Endothelial cell of umbilical vein (primary cell): ENCODE measurements at regions not wholly inside any gene's neighbourhood (a gene's known extent, or its start where the extent isn't known, plus 50 kb on each side); places are given as distances from the start of the nearest gene placed in this dataset.

Experiments used
- BruUV-seq: library from RNA; stranded (reverse); fragments of 400-500 nt; replicated peaks from 2 replicates; lab custom pipeline; 2021; lab: Mats Ljungman, UMichigan
- CTCF ChIA-PET: fragments of 300-600, 350-600 bp; sonication (Branson Sonifier 250); formaldehyde crosslinking; loops from one replicate; lab custom pipeline; 2021; ENCODE audit warnings: antibody characterized with exemption, inconsistent platforms; lab: Charles Lee
- POLR2A ChIA-PET: fragments of 300-600, 350-600 bp; sonication (Branson Sonifier 250); formaldehyde crosslinking; loops from one replicate; lab custom pipeline; 2021; ENCODE audit warnings: antibody characterized with exemption, inconsistent platforms; lab: Charles Lee
- DNase-seq: peaks from one replicate; pipeline ENCODE4 v3.0.0-alpha.2; 2011; ENCODE audit warnings: low read depth, low spot score
- FAIRE-seq: peaks from 2 replicates; lab custom pipeline; 2011; peaks lifted over from hg19 to GRCh38; lab: Jason Lieb, UNC
- H2AFZ ChIP-seq: 2 replicates; pipeline ENCODE4 v1.6.0; 2012; ENCODE audit warnings: low read depth, low read length, control low read depth, inconsistent platforms
- H3K27ac ChIP-seq: 2 replicates; pipeline ENCODE4 v1.5.1; 2011; ENCODE audit warnings: low read depth, mild to moderate bottlenecking, control low read depth, low read length, moderate library complexity; ENCODE audit not compliant: insufficient read depth
- H3K27me3 ChIP-seq, 2 experiments: 2 replicates each; pipeline versions ENCODE4 v1.6.0 to v1.6.1; 2011; ENCODE audit warnings: low read length in 2 of 2, mixed read lengths in 1 of 2; ENCODE audit not compliant: control insufficient read depth in 2 of 2, insufficient read depth in 2 of 2
- H3K36me3 ChIP-seq, 2 experiments: 2 replicates in 1 of 2; 3 replicates in 1 of 2; pipeline ENCODE4 v1.5.1; 2011; ENCODE audit warnings: low read length in 2 of 2, mild to moderate bottlenecking in 1 of 2, moderate library complexity in 1 of 2; ENCODE audit not compliant: control insufficient read depth in 2 of 2, insufficient read depth in 2 of 2; ENCODE audit errors: extremely low read depth in 1 of 2
- H3K4me1 ChIP-seq: 3 replicates; pipeline ENCODE4 v1.5.1; 2011; ENCODE audit warnings: mild to moderate bottlenecking, low read length; ENCODE audit not compliant: control insufficient read depth, insufficient read depth; ENCODE audit errors: extremely low read depth
- H3K4me2 ChIP-seq: 2 replicates; pipeline ENCODE4 v1.6.1; 2011; ENCODE audit warnings: low read length, control low read depth, mixed read lengths; ENCODE audit not compliant: insufficient read depth
- H3K4me3 ChIP-seq, 3 experiments: fragments of 200-600 bp in 1 of 3; sonication (generic), shearing (Covaris generic) in 1 of 3; replicated peaks in 1 of 3; 2 replicates each; pipeline ENCODE4 v1.5.1; 2011 to 2016; ENCODE audit warnings: control low read depth in 3 of 3, low read length in 3 of 3, mild to moderate bottlenecking in 2 of 3, inconsistent platforms in 1 of 3, low read depth in 1 of 3, moderate library complexity in 1 of 3; ENCODE audit not compliant: insufficient read depth in 1 of 3
- H3K79me2 ChIP-seq: 2 replicates; pipeline ENCODE4 v1.6.0; 2012; ENCODE audit warnings: low read length, inconsistent platforms; ENCODE audit not compliant: control insufficient read depth, insufficient read depth
- H3K9ac ChIP-seq: replicated peaks from 2 replicates; pipeline ENCODE3; 2011; ENCODE audit warnings: low read length, control low read depth; ENCODE audit not compliant: insufficient read depth; ENCODE audit errors: extremely low read depth
- H3K9me1 ChIP-seq: replicated peaks from 3 replicates; pipeline ENCODE4 v1.6.0; 2011; ENCODE audit warnings: mild to moderate bottlenecking, low read length; ENCODE audit not compliant: control insufficient read depth, insufficient read depth; ENCODE audit errors: extremely low read depth
- H3K9me3 ChIP-seq: replicated peaks from 2 replicates; pipeline ENCODE4 v1.5.1; 2012; ENCODE audit warnings: low read length, inconsistent platforms; ENCODE audit not compliant: control insufficient read depth, insufficient read depth
- H4K20me1 ChIP-seq: replicated peaks from 2 replicates; pipeline ENCODE3; 2011; ENCODE audit warnings: mild to moderate bottlenecking, low read length; ENCODE audit not compliant: control insufficient read depth, insufficient read depth; ENCODE audit errors: extremely low read depth
- CTCF ChIP-seq, 2 donors: IDR thresholded peaks; 1 replicate in 1 of 2; 2 replicates in 1 of 2; pipeline ENCODE4 v1.5.1; 2011; ENCODE audit warnings: low read length in 2 of 2, mild to moderate bottlenecking in 2 of 2, moderate library complexity in 2 of 2, control low read depth in 1 of 2, inconsistent platforms in 1 of 2, low read depth in 1 of 2; ENCODE audit not compliant: insufficient read depth in 1 of 2; ENCODE audit errors: extremely low read depth in 1 of 2
- EZH2 ChIP-seq: IDR thresholded peaks from 2 replicates; pipeline ENCODE4 v1.6.1; 2012; ENCODE audit warnings: borderline replicate concordance, low read depth, mild to moderate bottlenecking, moderate library complexity, low read length, inconsistent platforms; ENCODE audit not compliant: severe bottlenecking
- FOS ChIP-seq: IDR thresholded peaks from 2 replicates; pipeline ENCODE4 v1.6.1; 2011; ENCODE audit warnings: mild to moderate bottlenecking, low read length, moderate library complexity, borderline replicate concordance; ENCODE audit not compliant: insufficient read depth
- GATA2 ChIP-seq: IDR thresholded peaks from 2 replicates; pipeline ENCODE4 v1.7.0; 2011; ENCODE audit warnings: low read depth, mild to moderate bottlenecking, moderate library complexity, mixed read lengths, low read length; ENCODE audit not compliant: insufficient read length, insufficient read depth
- JUN ChIP-seq: IDR thresholded peaks from 2 replicates; pipeline ENCODE4 v1.6.1; 2011; ENCODE audit warnings: borderline replicate concordance, low read depth; ENCODE audit not compliant: insufficient read length, insufficient read depth
- MYC ChIP-seq: IDR thresholded peaks from one replicate; pipeline ENCODE4 v1.6.1; 2011; ENCODE audit warnings: mild to moderate bottlenecking, low read depth, low read length
- POLR2A ChIP-seq: IDR thresholded peaks from 2 replicates; pipeline ENCODE4 v1.6.1; 2012; ENCODE audit warnings: low read depth, mild to moderate bottlenecking, control low read depth, low read length
- POLR2AphosphoS5 ChIP-seq: IDR thresholded peaks from 2 replicates; pipeline ENCODE4 v1.6.1; 2012; ENCODE audit warnings: low read depth, mild to moderate bottlenecking, control low read depth, low read length, moderate library complexity; ENCODE audit not compliant: insufficient read depth
- dilution Hi-C: fragments of 300-500 bp; cut with MboI; formaldehyde crosslinking; loops from one replicate; pipeline ENCODE4 v1.15.0; 2019; ENCODE audit warnings: low sequenced_read_pairs; ENCODE audit not compliant: extremely low pct_ligation_motif_present
- intact Hi-C: fragments of 100-400 bp; cut with micrococcal nuclease; formaldehyde crosslinking; loops from one replicate; pipeline ENCODE4 v1.10.0; 2022
- TF ChIP-seq, protein P1 (sequence below): IDR thresholded peaks from 2 replicates; pipeline ENCODE4 v1.6.1; 2011; ENCODE audit not compliant: insufficient read depth, insufficient read length

GRCh38 chr5:12272389-12272788, 368.1 kb upstream of the CTNND2 start:
- no peak for FAIRE-seq

More at GRCh38 chr5:12272389-12272788, 368.1 kb upstream of the CTNND2 start:
- no peak overlapping the region for H3K9ac ChIP-seq
- intact Hi-C loops (no loop called here), dilution Hi-C loops (no loop called here)
- no peak overlapping the region for H3K27ac ChIP-seq
- TF ChIP-seq EZH2 (no peak), POLR2AphosphoS5 (no peak), FOS (no peak), GATA2 (no peak), CTCF (IDR thresholded peaks at IDR 0.05; ENCODE audit: extremely low read depth in 1 of 2, insufficient read depth in 1 of 2, low read depth in 1 of 2, low read length in 2 of 2) (no peak), MYC (no peak), POLR2A (no peak), JUN (no peak)
- TF ChIP-seq, protein P1, sequence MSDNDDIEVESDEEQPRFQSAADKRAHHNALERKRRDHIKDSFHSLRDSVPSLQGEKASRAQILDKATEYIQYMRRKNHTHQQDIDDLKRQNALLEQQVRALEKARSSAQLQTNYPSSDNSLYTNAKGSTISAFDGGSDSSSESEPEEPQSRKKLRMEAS: no peak
- H3K36me3 ChIP-seq: no peaks in the 10 kb centered on the region
- H3K79me2 ChIP-seq: no peaks in the 10 kb centered on the region
- no peaks in the 10 kb centered on the region for H3K27me3 ChIP-seq
- no peak for DNase-seq
- no peaks in the 10 kb centered on the region for H3K9me1 ChIP-seq
- no peak overlapping the region for H3K4me2 ChIP-seq
- H4K20me1 ChIP-seq: no peaks in the 10 kb centered on the region
- POLR2A ChIA-PET: no interaction called here
- no peaks in the 10 kb centered on the region for H3K4me1 ChIP-seq
- no peak overlapping the region for H3K4me3 ChIP-seq
- no peak overlapping the region for H2AFZ ChIP-seq
- H3K9me3 ChIP-seq: peaks cover 4% of the 10 kb centered on the region
- no TSS peak for BruUV-seq
- CTCF ChIA-PET: no interaction called here
